ENCODE measurements at regions not wholly inside any gene's neighbourhood (a gene's known extent, or its start where the extent isn't known, plus 50 kb on each side); places are given as distances from the start of the nearest gene placed in this dataset.

GRCh38 chr11:110986016-110986415 is 259.5 kb upstream of the POU2AF2 start:
- H3K27me3 ChIP-seq (ENCODE audit: control insufficient read depth, insufficient read depth, low read length): no peaks in the 10 kb centered on the region
- no peaks in the 10 kb centered on the region for H3K36me3 ChIP-seq (ENCODE audit: control insufficient read depth, insufficient read depth, low read length)
- H3K9me3 ChIP-seq (ENCODE audit: control insufficient read depth, low read length): no peaks in the 10 kb centered on the region
- H3K4me3 ChIP-seq (ENCODE audit: low read depth, low read length): no peak overlapping the region
- no peak overlapping the region for H3K4me2 ChIP-seq (ENCODE audit: low read length)
- H3K79me2 ChIP-seq: no peaks in the 10 kb centered on the region
- no peak overlapping the region for H3K27ac ChIP-seq
- no peaks in the 10 kb centered on the region for H3K4me1 ChIP-seq
- TF ChIP-seq CTCF (IDR thresholded peaks at IDR 0.05): no peak
- no peak overlapping the region for H3K9ac ChIP-seq
- H2AFZ ChIP-seq: no peak overlapping the region

DNA sequence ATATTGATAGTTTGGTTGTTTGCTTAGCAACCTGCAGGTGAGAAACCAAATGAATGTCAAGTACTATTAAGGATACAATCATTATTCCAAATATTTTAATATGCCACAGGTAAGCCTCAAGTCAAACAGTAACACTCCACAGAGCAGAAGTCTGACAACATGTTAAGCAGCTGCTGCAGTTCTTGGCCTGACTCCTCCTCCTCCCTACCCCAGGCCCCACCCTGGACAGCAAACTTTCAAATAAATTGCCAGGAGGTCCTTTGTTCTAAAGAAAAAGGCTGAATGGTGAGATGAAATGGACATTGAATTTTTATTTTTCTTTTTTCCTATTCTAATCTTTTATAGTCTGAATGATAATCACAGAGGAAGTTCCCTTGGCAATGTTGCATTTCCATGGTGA is 260.0 kb upstream of the POU2AF2 start:
- no peaks in the 10 kb centered on the region for H3K79me2 ChIP-seq
- no peak overlapping the region for H3K4me3 ChIP-seq (ENCODE audit: low read depth, low read length)
- no peak overlapping the region for H3K4me2 ChIP-seq (ENCODE audit: low read length)
- H3K27ac ChIP-seq: no peak overlapping the region
- H3K36me3 ChIP-seq (ENCODE audit: control insufficient read depth, insufficient read depth, low read length): no peaks in the 10 kb centered on the region
- H2AFZ ChIP-seq: no peak overlapping the region
- H3K9ac ChIP-seq: no peak overlapping the region
- H3K9me3 ChIP-seq (ENCODE audit: control insufficient read depth, low read length): no peaks in the 10 kb centered on the region
- no peak for TF ChIP-seq CTCF (IDR thresholded peaks at IDR 0.05)
- no peaks in the 10 kb centered on the region for H3K4me1 ChIP-seq
- no peaks in the 10 kb centered on the region for H3K27me3 ChIP-seq (ENCODE audit: control insufficient read depth, insufficient read depth, low read length)

DNA sequence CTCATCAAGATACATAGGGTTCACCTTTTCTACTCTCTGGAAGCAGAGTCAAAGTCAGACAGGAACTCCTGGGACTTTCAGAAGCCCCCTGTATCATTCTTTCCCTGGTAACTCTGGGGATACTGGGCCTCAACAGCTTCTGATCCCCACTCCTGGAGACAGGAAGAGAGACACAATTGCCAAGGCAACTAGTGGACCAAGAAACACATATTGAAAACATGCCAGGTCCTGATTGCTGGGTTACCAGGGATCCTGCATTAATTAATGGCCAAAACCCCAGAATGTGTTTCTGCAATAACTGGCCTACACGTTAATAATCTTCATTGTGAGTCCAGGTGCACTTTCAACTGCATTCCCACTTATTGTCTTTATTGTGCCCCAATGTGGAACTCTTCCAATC is 260.8 kb upstream of the POU2AF2 start:
- Histone ChIP-seq H3K4me1 (peaks cover 3% of the 10 kb centered on the region), H3K79me2 (no peaks in the 10 kb centered on the region), H3K27me3 (ENCODE audit: control insufficient read depth, insufficient read depth, low read length) (no peaks in the 10 kb centered on the region), H2AFZ (no peak overlapping the region), H3K4me2 (ENCODE audit: low read length) (no peak overlapping the region), H3K36me3 (ENCODE audit: control insufficient read depth, insufficient read depth, low read length) (no peaks in the 10 kb centered on the region), H3K9me3 (ENCODE audit: control insufficient read depth, low read length) (no peaks in the 10 kb centered on the region), H3K27ac (no peak overlapping the region), H3K9ac (no peak overlapping the region), H3K4me3 (ENCODE audit: low read depth, low read length) (no peak overlapping the region)
- no peak for TF ChIP-seq CTCF (IDR thresholded peaks at IDR 0.05)

DNA sequence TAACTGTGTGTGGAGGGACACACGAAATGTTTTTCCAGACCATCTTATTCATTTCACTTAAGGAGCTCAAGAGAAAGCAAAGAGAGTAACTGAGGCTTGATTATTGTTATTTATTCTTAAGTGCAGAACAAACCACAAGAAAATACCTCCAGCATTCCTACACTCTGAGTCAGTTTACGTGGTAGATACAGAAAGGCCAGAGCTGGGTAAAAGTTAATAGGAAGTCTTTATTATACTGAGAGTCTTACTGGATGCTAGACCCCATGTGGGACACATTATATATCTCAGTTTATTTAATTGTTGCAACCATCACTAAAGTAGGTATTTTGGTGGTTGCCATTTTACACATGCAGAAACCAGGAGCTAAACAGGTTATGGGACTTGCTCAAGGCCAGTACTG is 261.4 kb upstream of the POU2AF2 start:
- Histone ChIP-seq H3K4me3 (ENCODE audit: low read depth, low read length) (no peak overlapping the region), H3K36me3 (ENCODE audit: control insufficient read depth, insufficient read depth, low read length) (no peaks in the 10 kb centered on the region), H3K9me3 (ENCODE audit: control insufficient read depth, low read length) (no peaks in the 10 kb centered on the region), H3K27ac (no peak overlapping the region), H3K9ac (no peak overlapping the region), H3K27me3 (ENCODE audit: control insufficient read depth, insufficient read depth, low read length) (no peaks in the 10 kb centered on the region), H2AFZ (no peak overlapping the region), H3K79me2 (no peaks in the 10 kb centered on the region), H3K4me2 (ENCODE audit: low read length) (no peak overlapping the region), H3K4me1 (peaks cover 7% of the 10 kb centered on the region)
- no peak for TF ChIP-seq CTCF (IDR thresholded peaks at IDR 0.05)

DNA sequence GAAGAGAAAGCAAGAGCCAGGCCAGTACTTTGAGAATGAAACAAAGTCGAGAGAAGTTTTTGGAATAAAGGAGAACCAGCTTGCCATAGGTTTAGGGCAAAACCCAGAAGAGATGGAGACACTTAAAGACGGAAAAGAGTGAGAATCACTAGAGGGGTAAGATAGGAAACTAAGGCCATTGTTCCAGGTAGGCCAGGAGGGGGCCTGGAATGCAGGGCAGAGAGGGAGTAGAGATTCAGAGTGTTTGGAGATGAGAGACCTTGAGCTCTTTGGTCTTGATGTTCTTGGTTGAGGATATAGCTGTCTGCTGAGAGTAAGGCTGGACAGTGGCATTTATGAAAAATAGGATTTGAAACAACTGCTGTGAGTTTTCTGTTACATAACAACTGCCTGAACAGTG is 263.3 kb upstream of the POU2AF2 start:
- H3K4me3 ChIP-seq (ENCODE audit: low read depth, low read length): no peak overlapping the region
- H3K27ac ChIP-seq: no peak overlapping the region
- no peak for TF ChIP-seq CTCF (IDR thresholded peaks at IDR 0.05)
- H3K27me3 ChIP-seq (ENCODE audit: control insufficient read depth, insufficient read depth, low read length): no peaks in the 10 kb centered on the region
- peaks cover 7% of the 10 kb centered on the region for H3K4me1 ChIP-seq
- H3K36me3 ChIP-seq (ENCODE audit: control insufficient read depth, insufficient read depth, low read length): no peaks in the 10 kb centered on the region
- no peaks in the 10 kb centered on the region for H3K79me2 ChIP-seq
- H3K4me2 ChIP-seq (ENCODE audit: low read length): no peak overlapping the region
- no peak overlapping the region for H3K9ac ChIP-seq
- no peak overlapping the region for H2AFZ ChIP-seq
- no peaks in the 10 kb centered on the region for H3K9me3 ChIP-seq (ENCODE audit: control insufficient read depth, low read length)
